GM23338 (cell line): ENCODE measurements at regions not wholly inside any gene's neighbourhood (a gene's known extent, or its start where the extent isn't known, plus 50 kb on each side); places are given as distances from the start of the nearest gene placed in this dataset.

ENCODE experiments used
- ATAC-seq: fragments of 200-7000 bp; cut with Tn5 transposase; 3 replicates; pipeline ENCODE4 v1.9.1; 2020
- DNase-seq: peaks from one replicate; pipeline ENCODE4 v3.0.0-alpha.2; 2015; ENCODE audit warnings: low spot score
- H2AFZ ChIP-seq: fragments of 200-600 bp; sonication (generic); 2 replicates; pipeline ENCODE4 v1.8.0; 2016; ENCODE audit warnings: antibody characterized with exemption, mild to moderate bottlenecking, moderate library complexity
- H3F3A ChIP-seq: fragments of 200-600 bp; sonication (generic); replicated peaks from 2 replicates; pipeline ENCODE4 v1.8.0; 2017; ENCODE audit warnings: antibody characterized with exemption, mixed run types, low read depth
- H3K27ac ChIP-seq: fragments of 200-600 bp; sonication (generic); 2 replicates; pipeline ENCODE4 v1.6.1; 2016; ENCODE audit warnings: low read depth
- H3K27me3 ChIP-seq: fragments of 200-600 bp; sonication (generic); 2 replicates; pipeline ENCODE4 v1.8.0; 2016; ENCODE audit warnings: mild to moderate bottlenecking, mixed run types, moderate library complexity; ENCODE audit not compliant: insufficient read depth
- H3K36me3 ChIP-seq: fragments of 200-600 bp; sonication (generic); 2 replicates; pipeline ENCODE4 v1.8.0; 2016; ENCODE audit warnings: mild to moderate bottlenecking; ENCODE audit not compliant: insufficient read depth
- H3K4me1 ChIP-seq: fragments of 200-600 bp; sonication (generic); 2 replicates; pipeline ENCODE4 v1.8.0; 2016; ENCODE audit warnings: mild to moderate bottlenecking, moderate library complexity; ENCODE audit not compliant: insufficient read depth
- H3K4me2 ChIP-seq: fragments of 200-600 bp; sonication (generic); 2 replicates; pipeline ENCODE4 v1.7.1; 2017; ENCODE audit warnings: mixed run types
- H3K4me3 ChIP-seq: fragments of 200-600 bp; sonication (generic); 2 replicates; pipeline ENCODE4 v1.6.1; 2016; ENCODE audit warnings: mixed run types
- H3K79me2 ChIP-seq: fragments of 200-600 bp; sonication (generic); replicated peaks from 2 replicates; pipeline ENCODE4 v1.8.0; 2017; ENCODE audit warnings: mild to moderate bottlenecking; ENCODE audit not compliant: insufficient read depth
- H3K9me2 ChIP-seq: fragments of 200-600 bp; sonication (generic); 2 replicates; pipeline ENCODE4 v1.8.0; 2017; ENCODE audit not compliant: insufficient read depth
- H4K20me1 ChIP-seq: fragments of 200-600 bp; sonication (generic); replicated peaks from 2 replicates; pipeline ENCODE4 v1.8.0; 2017; ENCODE audit warnings: mild to moderate bottlenecking; ENCODE audit not compliant: insufficient read depth
- H3K27ac Mint-ChIP-seq: 2 replicates; pipeline ENCODE4 v1.8.0; 2020; ENCODE audit warnings: inconsistent platforms, mild to moderate bottlenecking, moderate library complexity, mixed read lengths
- H3K27me3 Mint-ChIP-seq: 3 replicates; pipeline ENCODE4 v1.8.0; 2022; ENCODE audit warnings: low read depth, mild to moderate bottlenecking, moderate library complexity, mixed read lengths, inconsistent platforms; ENCODE audit not compliant: insufficient read depth, poor library complexity
- H3K36me3 Mint-ChIP-seq: 3 replicates; pipeline ENCODE4 v1.8.0; 2021; ENCODE audit warnings: low read depth, mild to moderate bottlenecking, inconsistent platforms, moderate library complexity, mixed read lengths
- H3K4me1 Mint-ChIP-seq: 3 replicates; pipeline ENCODE4 v1.8.0; 2020; ENCODE audit warnings: mild to moderate bottlenecking, inconsistent platforms, mixed read lengths
- H3K4me3 Mint-ChIP-seq: 3 replicates; pipeline ENCODE4 v1.8.0; 2021; ENCODE audit warnings: moderate library complexity, mild to moderate bottlenecking, inconsistent platforms, mixed read lengths
- H3K9me3 Mint-ChIP-seq: 3 replicates; pipeline ENCODE4 v1.8.0; 2020; ENCODE audit warnings: moderate library complexity, mild to moderate bottlenecking, inconsistent platforms, mixed read lengths
- CREB1 ChIP-seq: fragments of 250-450 bp; sonication (Bioruptor Pico); IDR thresholded peaks from 2 replicates; pipeline ENCODE4 v1.5.0; 2020; ENCODE audit warnings: low read depth, mild to moderate bottlenecking, moderate library complexity
- ETS1 ChIP-seq: IDR thresholded peaks from 2 replicates; pipeline ENCODE4 v1.6.1; 2016; ENCODE audit warnings: antibody characterized with exemption
- EZH2 ChIP-seq: fragments of 200-600 bp; sonication (generic); IDR thresholded peaks from one replicate; pipeline ENCODE4 v1.8.0; 2017; ENCODE audit warnings: antibody characterized with exemption, mild to moderate bottlenecking, low read depth; ENCODE audit not compliant: unreplicated experiment
- JUNB ChIP-seq: IDR thresholded peaks from one replicate; pipeline ENCODE4 v1.6.1; 2016; ENCODE audit warnings: antibody characterized with exemption; ENCODE audit not compliant: unreplicated experiment
- NANOG ChIP-seq: IDR thresholded peaks from 2 replicates; pipeline ENCODE4 v1.6.1; 2016; ENCODE audit warnings: antibody characterized with exemption, borderline replicate concordance
- POLR2AphosphoS5 ChIP-seq: IDR thresholded peaks from 2 replicates; pipeline ENCODE4 v1.6.1; 2016; ENCODE audit warnings: antibody characterized with exemption, low read depth
- REST ChIP-seq: IDR thresholded peaks from one replicate; pipeline ENCODE4 v1.6.1; 2018; ENCODE audit warnings: antibody characterized with exemption; ENCODE audit not compliant: unreplicated experiment
- STAT1 ChIP-seq: IDR thresholded peaks from one replicate; pipeline ENCODE4 v1.6.1; 2016; ENCODE audit warnings: antibody characterized with exemption; ENCODE audit not compliant: unreplicated experiment
- ZNF331 ChIP-seq: fragments of 250-450 bp; sonication (Bioruptor Pico); IDR thresholded peaks from 2 replicates; pipeline ENCODE4 v1.5.0; 2020; ENCODE audit warnings: low read depth, mild to moderate bottlenecking, moderate library complexity
- ZNF462 ChIP-seq: fragments of 250-450 bp; sonication (Bioruptor Pico); IDR thresholded peaks from 2 replicates; pipeline ENCODE4 v1.5.0; 2020; ENCODE audit warnings: mild to moderate bottlenecking, moderate library complexity

- TF ChIP-seq NANOG = no peak
- no peak for TF ChIP-seq CREB1
- no peak for TF ChIP-seq REST
- no peak for TF ChIP-seq JUNB
- no peak for TF ChIP-seq POLR2AphosphoS5
- no peak for TF ChIP-seq ZNF331
- TF ChIP-seq STAT1 = no peak
- TF ChIP-seq EZH2 = no peak
- no peak for TF ChIP-seq ETS1
These were observed 187.9 kb upstream of the GNPDA2 start (continued) for GRCh38 chr4:44914223-44914622.

GRCh38 chr4:44912980-44913379 lies 186.6 kb upstream of the GNPDA2 start:
- no peaks in the 10 kb centered on the region for H3K4me1 ChIP-seq
- no peaks in the 10 kb centered on the region for H3K79me2 ChIP-seq
- H2AFZ ChIP-seq = no peak overlapping the region; the same call in 1 of the 2 replicates
- ATAC-seq (no peak), DNase-seq (no peak)
- H3K36me3 ChIP-seq = no peaks in the 10 kb centered on the region
- Mint-ChIP-seq H3K4me1 (no peaks in the 10 kb centered on the region), H3K27ac (no peak overlapping the region), H3K9me3 (no peaks in the 10 kb centered on the region; the same call in 2 of the 3 replicates), H3K4me3 (no peak overlapping the region), H3K27me3 (no peaks in the 10 kb centered on the region), H3K36me3 (no peaks in the 10 kb centered on the region)
- no peak overlapping the region for H3K4me2 ChIP-seq
- no peak overlapping the region for H3K4me3 ChIP-seq
- H4K20me1 ChIP-seq = no peaks in the 10 kb centered on the region
- H3K27me3 ChIP-seq = no peaks in the 10 kb centered on the region
- no peak overlapping the region for H3K27ac ChIP-seq
- no peaks in the 10 kb centered on the region for H3F3A ChIP-seq
- no peaks in the 10 kb centered on the region for H3K9me2 ChIP-seq
- TF ChIP-seq ZNF331 = no peak
- no peak for TF ChIP-seq CREB1
- TF ChIP-seq EZH2 = no peak
- no peak for TF ChIP-seq REST
- no peak for TF ChIP-seq ZNF462 (CRISPR knock-in tag)
